HG02571 (cell line): ENCODE measurements at regions not wholly inside any gene's neighbourhood (a gene's known extent, or its start where the extent isn't known, plus 50 kb on each side); places are given as distances from the start of the nearest gene placed in this dataset.
"Not testable (repeated sequence)": the region's sequence is repeated elsewhere in the genome, so short reads cannot be mapped to it uniquely, and the experiment has no call there.

Source experiments
- ATAC-seq: cut with Tn5 transposase; IDR thresholded peaks from one replicate; pipeline ENCODE4 v1.9.1; 2021; ENCODE audit warnings: mild to moderate bottlenecking, moderate library complexity; ENCODE audit not compliant: unreplicated experiment

- ATAC-seq: no peak
Observed at GRCh38 chr9:31320494-31320893, 1063.9 kb upstream of the ACO1 start.

GRCh38 chr9:31321256-31321655 is 1063.2 kb upstream of the ACO1 start:
- ATAC-seq: no peak

GRCh38 chr9:31321686-31322085 is 1062.8 kb upstream of the ACO1 start:
- ATAC-seq: no peak

- ATAC-seq: no peak
Observed at GRCh38 chr9:31323726-31324444, 1060.6 kb upstream of the ACO1 start.

GRCh38 chr9:31325778-31326177 is 1058.7 kb upstream of the ACO1 start:
- ATAC-seq: no peak

GRCh38 chr9:31326883-31327282 is 1057.6 kb upstream of the ACO1 start:
- not testable (repeated sequence) for ATAC-seq

GRCh38 chr9:31334837-31335528 is 1049.5 kb upstream of the ACO1 start:
- ATAC-seq: no peak

- no peak for ATAC-seq
Observed at GRCh38 chr9:31335529-31336234, 1048.8 kb upstream of the ACO1 start.

- ATAC-seq: no peak
Observed at GRCh38 chr9:31336386-31336785, 1048.1 kb upstream of the ACO1 start.

GRCh38 chr9:31336841-31337240 is 1047.6 kb upstream of the ACO1 start:
- no peak for ATAC-seq

- ATAC-seq: peak; percentile 99
Observed at GRCh38 chr9:31347082-31347617, 1037.3 kb upstream of the ACO1 start.

- no peak for ATAC-seq
Observed at GRCh38 chr9:31355159-31355882, 1029.1 kb upstream of the ACO1 start.

GRCh38 chr9:31355965-31356364 is 1028.5 kb upstream of the ACO1 start:
- no peak for ATAC-seq

- no peak for ATAC-seq
Observed at GRCh38 chr9:31359071-31359470, 1025.4 kb upstream of the ACO1 start.

GRCh38 chr9:31364171-31364570 is 1020.3 kb upstream of the ACO1 start:
- no peak for ATAC-seq

GRCh38 chr9:31372799-31373587 is 1011.5 kb upstream of the ACO1 start:
- no peak for ATAC-seq

GRCh38 chr9:31377358-31377757 is 1007.1 kb upstream of the ACO1 start:
- no peak for ATAC-seq

GRCh38 chr9:31388660-31389059 is 995.8 kb upstream of the ACO1 start:
- no peak for ATAC-seq

GRCh38 chr9:31389075-31389474 is 995.4 kb upstream of the ACO1 start:
- no peak for ATAC-seq

GRCh38 chr9:31390403-31391025 is 993.9 kb upstream of the ACO1 start:
- peak; percentile 72 for ATAC-seq
